NCI-H1417 treated with DMSO at 0.1 percent for 48 hours (cell line): ENCODE measurements at regions not wholly inside any gene's neighbourhood (a gene's known extent, or its start where the extent isn't known, plus 50 kb on each side); places are given as distances from the start of the nearest gene placed in this dataset.
A peak's percentile ranks its signal among the peaks of the same experiment; 100 is the strongest.

Experiments used
- DNase-seq: peaks from one replicate; lab custom pipeline; 2025; lab: John Stamatoyannopoulos, UW

DNA sequence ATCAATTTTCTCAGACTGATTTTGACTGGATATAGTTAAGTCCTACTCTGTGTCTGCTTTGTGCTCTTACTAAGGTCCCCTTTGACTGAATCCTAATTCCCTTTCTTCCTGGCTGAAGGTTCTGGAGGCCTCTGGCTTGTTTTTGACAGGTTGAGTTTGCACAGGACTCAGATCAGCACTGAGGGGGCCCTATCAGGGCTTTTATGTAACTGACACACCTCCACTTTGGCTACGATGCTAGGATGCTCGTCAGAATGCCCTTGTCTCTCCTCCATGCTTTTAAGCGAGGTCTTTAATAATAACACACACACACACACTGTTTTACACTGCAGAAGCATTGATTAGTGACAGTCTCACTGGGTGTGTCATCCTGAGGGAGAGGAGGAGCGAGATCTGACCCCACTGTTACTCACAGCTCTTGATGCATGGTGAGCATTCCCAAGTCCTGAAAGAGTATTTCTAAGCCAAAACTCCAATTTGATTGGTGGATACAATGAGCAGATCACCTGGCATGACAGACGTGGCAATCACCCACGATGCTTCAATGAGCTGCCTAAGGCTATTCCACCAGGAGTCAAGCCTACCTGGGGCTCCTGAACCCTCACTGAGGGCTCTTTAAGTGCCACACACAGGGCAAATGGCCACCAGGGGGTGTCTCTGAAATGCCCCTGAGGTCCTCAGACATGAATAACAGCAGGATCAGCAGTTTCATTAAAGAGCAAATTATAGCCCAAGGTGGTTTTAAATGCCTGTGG lies 130.4 kb upstream of the CPEB2 start:
- no peak for DNase-seq

DNA sequence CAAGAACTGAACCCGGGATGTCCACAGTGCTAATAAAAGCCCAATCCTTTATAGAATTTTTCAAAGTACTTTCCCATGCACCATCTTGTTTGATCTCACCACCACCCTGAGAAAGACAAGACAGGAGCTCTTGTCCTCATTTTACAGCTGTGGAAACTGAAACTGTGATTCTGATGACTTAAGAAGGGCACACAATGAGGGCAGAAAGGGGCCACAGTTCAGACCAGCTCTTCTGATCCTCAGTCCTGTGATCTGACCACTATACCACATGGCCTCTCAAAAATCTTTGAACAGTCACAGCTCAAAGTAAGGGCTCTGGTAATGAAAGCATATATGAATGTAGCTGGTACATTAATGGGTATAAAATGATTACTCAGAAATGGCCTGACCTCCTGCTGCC lies 127.3 kb upstream of the CPEB2 start:
- no peak for DNase-seq

DNA sequence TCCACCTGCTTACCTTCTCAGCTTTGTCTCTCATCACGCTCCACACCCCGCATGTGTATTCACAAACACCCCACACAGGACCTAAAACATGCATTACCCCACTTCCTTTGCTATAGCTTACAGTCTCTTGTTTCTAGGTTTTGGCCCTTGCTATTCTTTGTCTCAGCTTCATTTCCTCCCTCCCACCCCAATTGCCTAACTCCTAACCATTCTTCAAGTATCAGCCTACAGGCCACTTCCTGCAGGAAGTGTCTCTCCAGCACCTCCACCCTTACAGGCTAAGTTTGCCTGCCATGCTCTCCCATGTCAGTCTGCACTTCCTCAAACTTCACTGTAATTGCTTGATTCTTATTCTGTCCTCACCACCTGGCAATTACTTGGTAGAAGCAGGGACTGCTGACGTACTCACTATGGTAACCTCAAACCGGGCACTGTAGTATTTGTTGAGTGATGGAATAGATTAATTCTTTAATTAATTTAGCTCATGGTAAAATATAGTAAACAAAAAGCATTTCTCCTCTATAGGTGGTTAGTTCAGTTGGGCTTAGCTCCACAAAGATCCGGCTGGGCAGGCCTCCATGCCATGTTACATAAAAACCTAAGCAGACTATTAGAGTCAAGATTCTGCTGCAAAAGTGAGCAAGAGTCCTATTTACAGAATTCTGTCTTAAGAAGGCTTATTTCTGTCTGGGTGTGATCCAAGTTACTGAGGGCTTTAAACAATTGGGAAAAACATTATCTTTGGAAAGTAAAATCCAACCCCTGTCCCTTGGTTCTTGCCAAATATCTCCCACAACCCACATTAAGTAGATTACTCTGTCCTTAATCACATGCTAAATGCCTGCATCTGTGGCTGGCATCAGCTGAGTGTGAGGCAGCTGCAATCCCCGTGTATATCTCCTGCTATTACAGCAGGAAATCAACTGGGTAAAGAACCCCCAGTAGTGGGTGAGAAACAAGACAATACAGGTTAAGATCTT lies 124.7 kb upstream of the CPEB2 start:
- DNase-seq: no peak

DNA sequence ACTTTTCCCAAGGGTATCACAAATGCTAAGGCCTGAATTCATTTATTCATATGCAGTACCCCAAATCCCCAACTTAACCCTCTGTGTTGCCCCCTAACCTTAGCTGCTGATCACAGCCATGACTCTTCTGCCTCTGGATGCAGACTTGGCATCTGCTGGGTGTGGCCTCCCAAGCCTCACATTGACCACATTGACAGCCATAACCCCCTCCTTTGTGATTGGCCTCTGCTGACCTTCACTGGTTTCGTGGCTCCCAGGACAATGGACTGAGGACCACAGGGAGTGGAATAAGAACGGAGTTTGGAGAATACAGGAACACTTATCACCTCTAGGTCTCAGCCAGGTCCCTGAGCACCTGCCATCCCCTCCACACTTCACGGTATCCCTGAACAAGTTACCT lies 123.6 kb upstream of the CPEB2 start:
- DNase-seq: no peak

DNA sequence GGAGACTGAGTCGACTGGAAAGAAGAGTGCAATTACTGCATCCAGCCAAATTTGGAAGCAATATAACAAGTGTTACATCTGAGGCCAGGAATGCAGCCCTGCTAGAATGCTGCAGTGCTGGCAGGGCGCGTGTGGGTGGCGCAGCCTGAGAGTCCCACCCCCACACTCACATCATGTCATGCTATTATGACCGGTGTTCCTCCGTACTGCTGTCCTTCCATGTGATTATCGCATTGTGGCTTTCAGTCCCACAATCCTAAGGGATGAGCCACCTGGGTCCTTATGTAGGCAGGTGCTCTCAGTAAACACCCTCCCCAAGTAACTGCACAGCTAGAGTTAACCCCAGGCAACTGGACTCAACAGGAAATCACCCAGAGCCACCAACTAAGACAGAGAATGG lies 122.6 kb upstream of the CPEB2 start:
- DNase-seq: peak; percentile 36

DNA sequence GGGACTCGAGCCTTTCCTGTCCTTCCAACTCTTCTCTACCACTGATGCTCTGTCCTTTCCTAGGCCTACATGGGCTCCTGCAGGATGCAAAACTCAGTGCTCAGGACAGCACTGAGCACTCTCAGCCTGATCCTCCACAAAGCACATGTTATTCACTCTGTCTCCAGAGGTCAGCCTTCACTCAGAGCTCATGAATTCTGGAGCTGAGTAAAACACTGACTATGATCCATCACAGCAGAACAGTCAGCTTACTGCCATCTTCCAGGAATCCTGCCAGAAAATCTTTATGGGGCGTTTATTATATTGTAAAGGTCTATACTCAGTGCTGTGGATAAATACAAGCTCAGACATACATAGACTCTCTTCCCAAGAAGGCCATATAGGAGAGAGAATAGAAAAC lies 121.5 kb upstream of the CPEB2 start:
- DNase-seq: no peak

DNA sequence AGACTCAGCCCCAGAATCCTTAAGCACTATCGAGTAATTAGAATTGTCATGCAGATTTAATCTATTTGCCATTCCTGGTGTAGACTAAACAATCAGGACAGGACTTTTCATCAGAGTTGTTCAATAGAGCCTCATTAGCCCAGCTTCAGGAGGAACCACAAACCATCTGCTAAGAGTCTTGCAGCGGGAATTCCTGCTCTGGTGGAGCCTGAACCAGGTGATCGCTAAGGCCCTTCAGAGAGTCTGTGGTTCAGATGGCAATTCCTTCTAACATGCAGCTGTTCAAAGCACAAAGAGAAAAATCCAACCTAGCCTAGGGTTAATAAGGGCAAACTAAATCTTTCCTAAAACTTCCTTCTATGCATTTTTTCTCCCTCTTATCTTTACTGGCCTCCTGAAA lies 119.1 kb upstream of the CPEB2 start:
- no peak for DNase-seq

DNA sequence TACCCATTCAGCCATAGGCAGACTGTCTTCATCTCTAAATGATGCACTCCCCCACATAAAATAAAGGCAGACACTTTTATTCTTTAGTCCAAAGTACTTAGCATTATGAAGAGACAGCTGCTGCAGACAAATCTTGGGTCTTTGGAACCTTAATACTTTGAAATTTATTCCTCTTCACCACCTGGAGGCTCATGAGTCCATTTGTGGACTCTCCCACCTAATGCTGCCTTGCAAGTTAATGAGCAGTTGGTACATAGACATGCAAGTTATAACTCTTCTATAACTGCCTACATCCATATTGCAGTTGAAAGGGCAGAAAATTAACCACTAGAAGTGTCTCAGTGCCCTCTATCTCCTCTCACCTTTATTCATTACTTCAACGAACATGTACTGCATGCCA lies 118.6 kb upstream of the CPEB2 start:
- no peak for DNase-seq

DNA sequence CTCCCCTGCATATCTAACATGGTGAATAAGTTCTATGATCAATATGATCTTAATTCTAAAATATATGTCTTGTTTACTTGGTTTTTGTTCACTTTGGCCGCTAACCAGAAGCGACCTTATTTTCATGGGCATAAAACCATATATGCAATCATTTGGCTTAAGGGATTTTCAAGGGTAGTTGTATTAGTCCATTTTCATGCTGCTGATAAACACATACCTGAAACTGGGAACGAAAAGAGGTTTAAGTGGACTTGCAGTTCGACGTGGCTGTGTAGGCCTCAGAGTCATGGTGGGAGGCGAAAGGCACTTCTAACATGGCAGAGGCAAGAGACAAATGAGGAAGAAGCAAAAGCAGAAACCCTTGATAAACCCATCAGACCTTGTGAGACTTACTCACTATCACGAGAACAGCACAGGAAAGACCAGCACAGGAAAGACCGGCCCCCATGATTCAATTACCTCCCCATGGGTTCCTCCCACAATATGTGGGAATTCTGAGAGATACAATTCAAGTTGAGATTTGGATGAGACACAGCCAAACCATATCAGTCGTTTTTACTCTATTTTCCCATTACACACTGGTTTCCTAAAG lies 114.3 kb upstream of the CPEB2 start:
- DNase-seq: no peak

DNA sequence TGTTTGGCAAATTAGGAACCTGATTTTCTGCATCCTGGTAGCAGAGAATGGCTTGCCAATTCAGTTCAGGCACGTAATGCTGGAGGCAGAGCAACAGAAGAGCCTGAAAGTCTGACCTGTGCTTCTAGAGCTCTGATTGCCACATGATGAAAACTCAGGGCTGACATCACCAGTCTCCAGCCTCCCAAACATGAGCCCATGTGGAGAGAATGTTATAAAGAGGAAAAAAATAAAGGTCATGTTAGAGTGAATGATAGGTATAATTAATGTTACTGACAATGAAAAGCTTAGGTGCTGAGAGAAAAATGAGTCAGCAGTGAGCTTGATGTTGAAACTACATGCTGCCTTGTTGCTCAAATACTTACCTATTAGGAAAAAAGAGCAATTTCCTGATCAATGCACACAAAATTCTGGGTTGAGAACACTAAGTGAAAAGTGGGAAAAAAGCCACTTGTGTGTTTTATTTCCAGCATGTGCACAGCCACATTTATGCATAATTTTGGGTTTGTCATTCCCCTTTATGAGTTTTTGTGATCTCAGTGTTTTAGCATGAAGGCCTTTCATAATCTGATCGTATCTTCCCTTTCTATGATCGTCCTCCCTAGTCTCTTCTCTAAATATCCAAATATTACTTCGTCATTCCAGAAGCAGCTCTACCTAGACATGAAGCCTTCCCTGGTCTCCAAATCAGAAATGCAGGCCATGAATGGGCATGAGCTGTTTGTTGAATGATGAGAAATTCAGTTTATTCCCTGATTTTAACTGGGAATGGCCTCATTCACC lies 113.3 kb upstream of the CPEB2 start:
- DNase-seq: no peak

DNA sequence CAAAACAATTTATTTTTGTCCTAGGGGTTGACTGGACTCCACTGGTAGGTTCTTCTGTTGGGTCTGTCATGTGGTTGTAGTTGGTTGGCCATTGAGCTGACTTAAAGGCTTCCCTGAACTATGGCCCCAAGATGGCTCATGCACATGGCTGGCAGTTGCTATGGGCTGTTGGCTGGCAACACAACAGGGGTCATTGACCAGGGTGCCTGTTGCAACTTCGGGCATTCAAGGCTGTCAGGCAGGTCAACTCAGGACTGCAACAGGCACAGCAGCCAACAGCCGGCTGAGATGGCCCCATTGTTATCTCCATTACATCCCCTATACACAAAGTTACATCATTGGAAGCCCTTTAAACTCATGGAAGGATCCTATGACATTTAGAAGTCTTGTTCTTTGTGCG lies 109.7 kb upstream of the CPEB2 start:
- no peak for DNase-seq

DNA sequence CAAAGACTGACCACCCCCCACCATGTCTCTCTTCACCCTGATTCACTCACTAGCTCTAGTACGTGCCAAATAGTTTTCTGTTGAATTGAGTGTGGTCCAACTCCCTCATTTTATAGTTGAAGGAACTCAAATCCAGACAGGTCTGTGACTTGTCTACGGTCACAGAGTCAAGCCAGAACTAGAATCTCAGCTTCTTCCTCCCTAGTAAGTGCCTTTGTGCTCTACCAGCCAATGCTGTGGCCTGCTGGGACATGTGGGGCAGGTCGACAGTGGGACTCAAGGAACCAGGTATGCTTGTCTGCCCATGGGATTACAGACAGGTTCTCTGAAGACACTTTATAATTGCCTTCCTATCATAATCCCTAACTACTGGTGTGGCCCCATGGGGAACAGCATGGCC lies 108.6 kb upstream of the CPEB2 start:
- DNase-seq: no peak

DNA sequence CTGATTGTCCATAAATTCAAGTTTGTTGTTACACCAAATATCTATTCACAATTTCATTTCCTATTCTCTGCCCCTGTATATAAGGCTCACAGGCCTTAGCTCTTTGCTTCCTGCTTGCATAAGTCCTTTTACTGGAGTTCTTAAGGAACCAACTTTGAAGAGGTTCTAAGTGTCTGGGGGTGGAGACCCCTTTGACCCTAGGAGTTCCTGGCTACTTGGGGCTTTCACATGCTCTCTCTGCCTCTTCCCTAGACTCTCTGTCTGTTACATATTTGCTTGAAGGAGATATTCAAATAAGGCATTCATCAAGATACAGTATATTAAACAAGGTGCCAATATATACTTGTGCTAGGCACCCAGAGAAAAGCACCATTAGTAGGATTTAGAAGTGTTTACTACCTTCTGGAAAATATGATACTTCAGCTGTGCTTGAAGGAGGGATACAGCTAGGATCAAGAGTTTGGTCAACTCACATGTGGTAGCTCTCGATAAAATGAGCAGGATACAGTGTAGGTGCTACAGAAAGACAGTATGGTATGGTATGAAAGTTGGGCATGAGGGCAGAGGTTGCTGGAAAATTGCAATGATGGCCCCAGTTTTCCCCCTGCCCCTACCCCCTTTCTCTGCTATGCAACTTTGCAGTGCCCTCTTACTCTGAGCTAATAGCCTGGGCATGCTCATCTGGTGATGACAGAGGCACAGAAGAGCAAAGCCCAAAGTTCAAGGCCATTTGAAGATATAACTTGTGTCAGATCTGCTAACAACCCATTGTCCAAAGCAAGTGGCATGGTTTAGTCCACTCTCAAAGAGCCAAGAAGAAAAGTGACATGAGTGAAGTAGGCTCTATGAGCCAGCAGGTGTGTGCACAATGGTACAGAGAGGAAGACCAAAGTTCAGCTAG lies 107.6 kb upstream of the CPEB2 start:
- DNase-seq: no peak

DNA sequence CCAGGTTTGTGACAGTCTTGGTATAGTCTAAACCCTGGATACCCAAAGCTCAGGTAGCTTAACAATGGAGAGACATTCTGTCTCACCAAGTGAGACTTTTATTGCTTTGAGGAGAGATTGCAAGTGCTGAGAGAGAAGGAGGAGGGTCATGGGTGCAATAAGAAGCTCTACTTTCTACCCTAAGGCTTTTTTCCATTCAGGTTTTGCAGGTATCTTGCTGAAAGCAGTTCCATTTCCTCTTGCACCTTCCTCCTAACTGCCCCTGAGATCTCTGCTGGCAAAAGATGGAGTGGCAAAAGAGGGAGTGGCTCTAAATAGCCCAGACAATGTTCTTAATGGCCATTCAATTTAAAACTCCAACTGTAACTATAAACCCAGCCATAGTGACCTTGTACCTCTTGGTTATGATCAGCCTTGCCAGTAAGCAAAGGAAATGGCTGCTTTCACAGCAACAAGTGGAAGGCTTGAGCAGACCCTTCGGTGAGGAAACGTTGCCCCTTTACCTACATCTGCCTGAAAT lies 105.6 kb upstream of the CPEB2 start:
- no peak for DNase-seq

DNA sequence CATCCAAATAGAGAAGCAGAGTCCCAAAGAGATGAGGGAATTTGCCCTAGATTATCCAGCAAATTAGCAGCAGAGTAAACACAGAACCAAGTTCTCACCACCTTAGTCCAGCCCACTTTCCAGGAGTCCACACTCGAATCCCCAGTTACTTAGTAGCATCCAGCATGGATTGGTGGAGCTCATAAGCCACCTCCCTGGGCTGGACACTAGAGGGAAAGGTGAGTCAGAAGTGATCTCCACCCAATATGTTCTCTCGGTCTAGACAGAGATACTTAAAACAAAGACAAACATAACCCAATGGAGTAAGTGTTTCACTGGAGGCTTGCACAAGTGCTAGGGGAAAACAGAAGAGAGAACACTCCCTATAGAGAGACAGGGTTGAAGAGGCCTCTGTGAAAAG lies 105.1 kb upstream of the CPEB2 start:
- no peak for DNase-seq

DNA sequence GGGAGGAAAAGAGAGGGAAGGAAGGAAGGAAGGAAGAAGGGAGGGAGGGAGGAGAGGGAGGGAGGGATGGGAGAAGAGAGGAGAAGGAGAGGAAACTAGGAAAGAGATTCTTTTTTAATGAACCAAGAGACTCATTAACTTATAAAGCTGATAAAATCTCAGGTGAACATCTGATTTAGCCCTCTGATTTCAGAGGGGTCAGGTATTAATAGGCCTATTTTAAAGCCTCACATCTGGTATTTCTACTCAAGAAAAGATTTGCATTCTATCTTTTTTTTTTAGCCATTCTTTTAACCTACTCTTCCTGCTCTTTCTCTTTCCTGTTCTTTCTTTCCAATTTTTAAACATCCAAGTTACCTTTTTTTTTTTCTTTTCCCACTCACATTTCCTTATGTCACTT lies 103.3 kb upstream of the CPEB2 start:
- DNase-seq: no peak

DNA sequence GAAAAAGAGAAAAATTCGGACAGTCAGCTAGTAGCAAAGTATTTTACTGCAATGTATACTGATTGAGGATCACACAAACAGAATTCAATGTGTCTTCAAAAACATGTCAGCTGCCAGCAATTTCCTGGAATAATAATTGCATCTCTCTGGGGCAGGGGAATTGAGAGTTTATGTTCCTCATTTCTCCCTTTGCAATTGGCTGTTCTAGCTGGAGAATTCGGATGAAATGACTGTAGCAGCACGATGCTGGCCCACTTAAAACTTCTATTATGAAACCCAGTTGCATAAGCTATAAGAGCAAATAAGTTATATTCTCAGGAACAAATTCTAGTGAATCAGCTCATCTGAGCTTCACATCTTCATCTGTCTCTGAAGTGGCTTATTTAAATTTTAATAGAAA lies 99.9 kb upstream of the CPEB2 start:
- DNase-seq: no peak

DNA sequence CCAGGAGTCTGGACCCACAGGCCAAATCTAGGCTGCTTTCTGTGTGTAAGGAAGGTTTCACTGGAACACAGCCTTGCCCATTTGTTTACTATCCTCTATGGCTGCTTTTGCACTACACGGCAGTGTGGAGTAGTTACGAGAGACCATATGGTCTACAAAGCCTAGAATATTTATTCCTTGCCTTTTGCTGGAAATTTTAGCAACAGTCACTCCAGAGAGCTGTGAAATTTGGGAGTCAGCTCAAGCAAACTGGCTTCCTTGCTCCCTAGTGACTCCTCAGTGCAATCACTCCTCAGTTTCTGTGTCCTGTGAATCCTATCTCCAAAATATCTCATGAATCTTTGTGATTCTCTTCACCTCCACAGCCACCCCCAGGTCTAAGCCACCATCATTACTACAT lies 99.0 kb upstream of the CPEB2 start:
- no peak for DNase-seq

DNA sequence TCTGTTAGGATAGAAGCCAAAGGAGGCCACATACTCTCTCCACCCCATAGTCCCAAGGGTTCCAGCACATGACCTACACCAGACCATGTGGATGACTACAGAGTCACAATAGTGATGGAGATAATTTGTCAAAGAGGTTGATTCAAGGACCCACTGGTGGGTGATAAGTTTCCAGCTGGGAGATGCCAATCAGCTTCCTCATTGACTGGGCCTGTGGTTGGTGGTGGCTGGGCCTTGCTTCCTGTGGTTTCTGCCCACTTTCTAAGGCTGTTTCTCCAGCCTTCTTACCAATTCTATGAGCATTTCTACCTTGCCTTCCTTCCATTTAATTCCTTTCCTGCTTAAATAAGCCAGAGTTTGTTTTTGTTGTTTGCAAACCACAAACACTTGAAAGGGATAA lies 95.5 kb upstream of the CPEB2 start:
- no peak for DNase-seq

DNA sequence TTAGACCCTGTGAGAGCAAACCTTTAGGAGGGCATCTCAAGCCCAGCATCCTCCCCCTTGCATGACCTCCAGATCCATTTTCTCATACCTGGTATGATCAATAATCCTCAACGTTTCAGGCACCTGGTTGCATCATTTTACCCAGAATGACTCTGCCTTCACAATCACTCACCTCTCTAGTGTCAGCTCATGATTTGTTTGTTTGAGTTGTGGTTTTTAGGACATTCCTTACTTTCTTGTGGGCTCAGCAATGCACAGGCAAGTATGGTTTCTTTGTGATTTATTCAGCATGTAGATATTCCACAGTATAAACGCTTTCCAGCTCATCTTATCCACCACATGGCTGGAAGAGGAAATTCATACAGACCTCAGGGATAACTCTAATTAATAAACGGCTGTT lies 93.6 kb upstream of the CPEB2 start:
- DNase-seq: no peak

DNA sequence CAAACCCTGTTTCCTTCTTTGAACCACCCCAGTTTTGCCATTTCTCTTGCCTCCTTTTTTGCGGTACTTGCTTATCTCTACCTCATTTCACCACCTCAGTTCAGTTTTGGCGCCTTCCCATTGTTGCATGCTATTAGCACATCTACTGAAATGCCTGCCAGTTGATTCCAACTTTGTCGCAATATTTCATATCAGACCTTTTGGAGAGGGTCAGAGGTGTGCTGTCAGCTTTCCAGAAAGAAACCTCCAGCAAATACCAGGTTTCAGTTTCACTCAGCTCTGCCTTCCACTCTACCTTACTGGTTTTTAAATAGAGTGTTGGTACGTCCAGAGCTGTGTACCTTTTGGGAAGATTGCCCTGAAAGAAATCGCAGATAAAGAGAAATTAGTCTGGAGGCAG lies 91.9 kb upstream of the CPEB2 start:
- DNase-seq: no peak
